ENCODE measurements at regions not wholly inside any gene's neighbourhood (a gene's known extent, or its start where the extent isn't known, plus 50 kb on each side); places are given as distances from the start of the nearest gene placed in this dataset.

DNA sequence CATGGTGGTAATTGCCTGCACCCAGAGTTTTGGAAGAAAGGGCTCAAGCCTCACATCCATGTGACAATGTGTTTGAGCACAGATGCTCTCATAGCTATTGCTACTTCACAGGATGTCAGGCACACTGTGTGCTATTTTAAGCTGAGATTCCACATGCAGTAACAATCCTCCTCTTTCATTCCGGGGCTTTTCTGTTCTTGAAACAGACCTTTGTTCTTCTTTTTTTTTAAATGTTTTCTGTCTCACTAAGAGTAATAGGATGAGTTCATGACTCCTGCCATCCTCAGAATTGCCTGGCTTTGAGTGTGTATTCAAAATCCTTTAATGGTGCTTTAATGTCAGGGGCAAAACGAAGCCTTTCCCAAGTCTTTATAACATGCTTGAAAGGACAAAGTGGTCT, 198.9 kb downstream of the ABCC12 start:
- no peak for TF ChIP-seq FOXK2 (conservative IDR thresholded peaks at IDR 0.05 in 1 of 2, IDR thresholded peaks at IDR 0.05 in 1 of 2; ENCODE audit: low read depth in 2 of 2)
- TF ChIP-seq SMC3 (conservative IDR thresholded peaks at IDR 0.05; ENCODE audit: insufficient read depth, low read depth, low read length) = no peak
- TF ChIP-seq ARNT (IDR thresholded peaks at IDR 0.05) = no peak
- no peak for TF ChIP-seq NONO (IDR thresholded peaks at IDR 0.05; ENCODE audit: low read depth in 2 of 2, low read length in 1 of 2)
- no peak for TF ChIP-seq CBX3 (IDR thresholded peaks at IDR 0.05; ENCODE audit: borderline replicate concordance in 1 of 2, low read length in 2 of 2)
- no peak for TF ChIP-seq ZNF76 (CRISPR knock-in tag; IDR thresholded peaks at IDR 0.05; ENCODE audit: borderline replicate concordance)
- no peak for TF ChIP-seq CEBPG (CRISPR knock-in tag; IDR thresholded peaks at IDR 0.05)
- TF ChIP-seq CEBPG (tag; conservative IDR thresholded peaks at IDR 0.05 in 1 of 2, IDR thresholded peaks at IDR 0.05 in 1 of 2) = no peak
- TF ChIP-seq ZNF239 (CRISPR knock-in tag; IDR thresholded peaks at IDR 0.05) = no peak
- no peak for TF ChIP-seq MYC (IDR thresholded peaks at IDR 0.05; ENCODE audit: low read depth, low read length)
- no peak for TF ChIP-seq MYC (CRISPR knock-in tag; IDR thresholded peaks at IDR 0.05; ENCODE audit: borderline replicate concordance, low read depth)
- no peak for TF ChIP-seq CREBBP (IDR thresholded peaks at IDR 0.05; ENCODE audit: low read depth, low read length)
- TF ChIP-seq TCF7L2 (IDR thresholded peaks at IDR 0.05; ENCODE audit: low read depth, low read length) = no peak
- TF ChIP-seq, protein P1, sequence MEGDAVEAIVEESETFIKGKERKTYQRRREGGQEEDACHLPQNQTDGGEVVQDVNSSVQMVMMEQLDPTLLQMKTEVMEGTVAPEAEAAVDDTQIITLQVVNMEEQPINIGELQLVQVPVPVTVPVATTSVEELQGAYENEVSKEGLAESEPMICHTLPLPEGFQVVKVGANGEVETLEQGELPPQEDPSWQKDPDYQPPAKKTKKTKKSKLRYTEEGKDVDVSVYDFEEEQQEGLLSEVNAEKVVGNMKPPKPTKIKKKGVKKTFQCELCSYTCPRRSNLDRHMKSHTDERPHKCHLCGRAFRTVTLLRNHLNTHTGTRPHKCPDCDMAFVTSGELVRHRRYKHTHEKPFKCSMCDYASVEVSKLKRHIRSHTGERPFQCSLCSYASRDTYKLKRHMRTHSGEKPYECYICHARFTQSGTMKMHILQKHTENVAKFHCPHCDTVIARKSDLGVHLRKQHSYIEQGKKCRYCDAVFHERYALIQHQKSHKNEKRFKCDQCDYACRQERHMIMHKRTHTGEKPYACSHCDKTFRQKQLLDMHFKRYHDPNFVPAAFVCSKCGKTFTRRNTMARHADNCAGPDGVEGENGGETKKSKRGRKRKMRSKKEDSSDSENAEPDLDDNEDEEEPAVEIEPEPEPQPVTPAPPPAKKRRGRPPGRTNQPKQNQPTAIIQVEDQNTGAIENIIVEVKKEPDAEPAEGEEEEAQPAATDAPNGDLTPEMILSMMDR (IDR thresholded peaks at IDR 0.05 in 2 of 3, conservative IDR thresholded peaks at IDR 0.05 in 1 of 3; ENCODE audit: insufficient read depth in 2 of 3, low read depth in 1 of 3, low read length in 3 of 3) = no peak
- no peak for TF ChIP-seq PRPF4 (IDR thresholded peaks at IDR 0.05; ENCODE audit: insufficient read depth, low read depth, low read length, poor library complexity, severe bottlenecking)
